ENCODE measurements at regions not wholly inside any gene's neighbourhood (a gene's known extent, or its start where the extent isn't known, plus 50 kb on each side); places are given as distances from the start of the nearest gene placed in this dataset.
A peak's percentile ranks its signal among the peaks of the same experiment; 100 is the strongest.

DNA sequence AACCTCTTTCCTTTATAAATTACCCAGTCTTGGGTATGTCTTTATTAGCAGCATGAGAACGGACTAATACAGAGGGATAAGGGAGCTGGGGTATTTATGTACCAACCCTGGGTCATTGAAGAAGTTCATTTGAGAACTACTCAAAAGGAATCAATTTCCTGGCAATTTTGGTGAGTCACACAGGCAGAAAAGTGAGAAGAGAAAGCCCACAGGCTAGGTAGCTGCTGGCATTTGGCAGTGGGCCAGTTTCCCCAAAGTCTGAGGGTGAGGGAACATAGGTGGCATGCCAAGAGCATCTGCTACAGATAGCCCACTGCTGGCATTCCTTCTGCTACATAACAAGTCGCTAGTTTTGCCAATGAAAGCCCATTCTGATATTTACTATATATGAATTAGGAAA is 411.2 kb downstream of the MID1IP1 start:
- Mint-ChIP-seq H3K36me3 (no peaks in the 10 kb centered on the region), H3K4me3 (no peak overlapping the region), H3K4me1 (no peaks in the 10 kb centered on the region), H3K27me3 (ENCODE audit: low read depth in 3 of 3) (peaks cover 2 to 11% (median 3%) of the 10 kb centered on the region in 3 donors), H3K9me3 (peaks cover 0 to 2% (median 0%) of the 10 kb centered on the region in 6 donors), H3K27ac (no peak overlapping the region)
- DNase-seq, result no peak

GRCh38 chrX:39214387-39215126 is 413.3 kb downstream of the MID1IP1 start:
- DNase-seq, result no peak
- Mint-ChIP-seq H3K4me3 (no peak overlapping the region), H3K36me3 (no peaks in the 10 kb centered on the region), H3K9me3 (peaks cover 0 to 2% (median 0%) of the 10 kb centered on the region in 6 donors), H3K27ac (no peak overlapping the region), H3K4me1 (no peaks in the 10 kb centered on the region), H3K27me3 (ENCODE audit: low read depth in 3 of 3) (peaks cover 2 to 11% (median 5%) of the 10 kb centered on the region in 3 donors)

GRCh38 chrX:39220952-39221351 is 419.7 kb downstream of the MID1IP1 start:
- Mint-ChIP-seq H3K9me3 (no peaks in the 10 kb centered on the region), H3K27ac (no peak overlapping the region), H3K4me3 (no peak overlapping the region), H3K4me1 (no peaks in the 10 kb centered on the region), H3K27me3 (ENCODE audit: low read depth in 3 of 3) (peaks cover 0 to 14% (median 11%) of the 10 kb centered on the region in 3 donors), H3K36me3 (no peaks in the 10 kb centered on the region)
- DNase-seq, result no peak

DNA sequence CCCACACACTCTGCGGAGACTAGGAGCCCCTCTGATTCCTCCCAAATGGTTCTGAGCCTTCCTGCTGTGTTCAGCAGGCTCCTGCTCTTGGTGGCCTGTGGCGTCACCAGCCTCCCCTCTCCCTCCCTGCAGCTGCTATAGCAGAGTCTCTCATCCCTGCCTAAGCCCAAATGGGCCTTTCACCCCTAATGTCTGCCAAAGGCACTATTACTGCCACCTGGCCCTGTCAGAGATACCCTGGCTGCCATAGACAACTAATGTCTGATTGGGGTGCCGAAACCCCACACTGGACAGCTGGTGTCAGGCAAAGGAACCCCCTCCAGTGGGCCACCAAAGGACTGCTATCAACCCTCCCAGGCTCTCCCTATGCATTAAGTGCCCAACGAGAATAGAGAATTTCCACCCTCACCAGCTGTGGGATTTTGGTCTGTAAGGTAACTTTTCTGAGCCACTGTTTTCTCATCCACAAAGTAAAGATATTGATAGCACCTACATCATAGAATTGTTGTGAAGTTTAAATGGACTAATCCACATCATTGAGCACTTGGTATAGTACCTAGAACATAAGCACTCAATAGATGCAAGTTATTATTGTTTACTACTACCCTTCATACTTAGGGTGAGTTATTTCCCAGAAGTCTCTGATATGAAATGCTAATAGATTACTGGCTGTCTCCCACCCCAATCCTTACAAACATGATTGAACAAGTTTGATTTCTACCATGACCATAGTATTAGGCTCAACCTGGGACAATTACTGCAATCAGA is 421.3 kb downstream of the MID1IP1 start:
- H3K36me3 Mint-ChIP-seq, result no peaks in the 10 kb centered on the region
- no peaks in the 10 kb centered on the region for H3K9me3 Mint-ChIP-seq
- peaks cover 0 to 11% (median 11%) of the 10 kb centered on the region in 3 donors for H3K27me3 Mint-ChIP-seq (ENCODE audit: low read depth in 3 of 3)
- H3K4me3 Mint-ChIP-seq, result no peak overlapping the region
- H3K4me1 Mint-ChIP-seq, result no peaks in the 10 kb centered on the region
- no peak for DNase-seq
- no peak overlapping the region for H3K27ac Mint-ChIP-seq

GRCh38 chrX:39226251-39226650 is 425.0 kb downstream of the MID1IP1 start:
- peaks cover 3 to 11% (median 6%) of the 10 kb centered on the region in 3 donors for H3K27me3 Mint-ChIP-seq (ENCODE audit: low read depth in 3 of 3)
- no peak for DNase-seq
- no peaks in the 10 kb centered on the region for H3K9me3 Mint-ChIP-seq
- no peak overlapping the region for H3K4me3 Mint-ChIP-seq
- no peak overlapping the region for H3K27ac Mint-ChIP-seq
- no peaks in the 10 kb centered on the region for H3K4me1 Mint-ChIP-seq
- no peaks in the 10 kb centered on the region for H3K36me3 Mint-ChIP-seq

GRCh38 chrX:39227371-39227770 is 426.1 kb downstream of the MID1IP1 start:
- H3K27me3 Mint-ChIP-seq (ENCODE audit: low read depth in 3 of 3), result peaks cover 4 to 6% (median 6%) of the 10 kb centered on the region in 3 donors
- H3K4me1 Mint-ChIP-seq, result no peaks in the 10 kb centered on the region
- no peaks in the 10 kb centered on the region for H3K9me3 Mint-ChIP-seq
- H3K27ac Mint-ChIP-seq, result no peak overlapping the region
- no peak for DNase-seq
- no peak overlapping the region for H3K4me3 Mint-ChIP-seq
- H3K36me3 Mint-ChIP-seq, result no peaks in the 10 kb centered on the region

DNA sequence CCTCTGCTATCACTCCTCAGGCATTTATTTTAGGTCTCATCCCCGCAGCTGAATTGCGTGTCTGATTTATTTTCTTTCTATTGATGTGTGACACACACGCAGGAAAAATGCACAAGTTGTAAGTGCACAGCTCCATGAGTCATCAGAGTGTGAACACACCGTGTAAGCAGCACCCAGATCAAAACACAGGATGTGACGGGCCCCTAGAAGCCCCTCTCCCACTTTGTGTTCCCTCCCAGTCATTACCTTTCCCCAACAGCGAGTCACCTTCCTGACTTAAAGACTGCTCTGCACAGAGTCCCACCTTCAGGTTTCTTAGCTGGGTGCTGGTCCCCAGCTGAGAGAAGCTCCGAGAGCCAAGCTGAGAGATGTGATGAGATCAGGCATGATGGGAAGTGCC is 436.7 kb downstream of the MID1IP1 start:
- DNase-seq, result no peak
- H3K36me3 Mint-ChIP-seq, result no peaks in the 10 kb centered on the region
- H3K9me3 Mint-ChIP-seq, result no peaks in the 10 kb centered on the region
- H3K27me3 Mint-ChIP-seq (ENCODE audit: low read depth in 3 of 3), result peaks cover 0 to 16% (median 3%) of the 10 kb centered on the region in 3 donors
- no peaks in the 10 kb centered on the region for H3K4me1 Mint-ChIP-seq
- no peak overlapping the region for H3K4me3 Mint-ChIP-seq
- H3K27ac Mint-ChIP-seq, result no peak overlapping the region

DNA sequence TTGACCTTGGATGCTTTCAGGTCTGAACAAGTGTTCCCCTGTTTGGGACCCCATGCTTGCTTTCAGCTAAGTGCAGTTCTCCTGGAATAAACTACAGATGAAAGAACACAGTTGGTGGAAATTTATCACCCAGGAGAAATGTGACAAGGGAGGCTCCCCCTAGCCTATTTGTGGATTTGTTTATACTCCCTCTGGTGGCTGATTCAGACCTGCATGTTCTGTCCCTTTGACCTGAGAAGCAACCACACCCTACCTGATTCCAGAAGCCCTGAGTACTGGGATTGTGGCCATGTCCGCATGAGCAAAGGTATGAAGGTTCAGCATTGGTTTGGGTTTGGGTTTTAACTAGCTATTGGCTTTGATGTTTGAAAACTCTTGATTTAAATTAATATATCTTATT is 440.9 kb downstream of the MID1IP1 start:
- peaks cover 1 to 12% (median 2%) of the 10 kb centered on the region in 3 donors for H3K27me3 Mint-ChIP-seq (ENCODE audit: low read depth in 3 of 3)
- no peak overlapping the region for H3K4me3 Mint-ChIP-seq
- no peaks in the 10 kb centered on the region for H3K9me3 Mint-ChIP-seq
- H3K36me3 Mint-ChIP-seq, result no peaks in the 10 kb centered on the region
- H3K4me1 Mint-ChIP-seq, result no peaks in the 10 kb centered on the region
- no peak overlapping the region for H3K27ac Mint-ChIP-seq
- DNase-seq, result peak in 1 of 3 donors; percentile 2

DNA sequence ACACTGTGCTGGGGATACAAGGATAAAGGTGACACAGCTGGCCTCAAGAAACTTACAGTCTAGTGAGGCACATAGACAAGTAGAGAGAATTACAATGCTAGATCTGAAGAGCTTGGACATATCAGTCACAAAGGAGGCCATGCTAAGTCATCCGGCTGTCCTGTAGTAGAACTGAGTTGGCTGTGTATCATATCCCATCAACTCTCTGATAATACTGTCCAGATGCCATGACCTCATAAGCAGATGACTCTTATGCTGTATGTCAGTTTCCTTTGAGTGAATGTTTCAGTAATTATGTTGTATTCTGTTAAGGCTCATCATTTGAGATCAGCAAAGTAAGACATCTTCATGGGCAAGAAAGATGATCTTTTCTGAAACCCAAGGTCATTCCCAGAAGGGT is 442.9 kb downstream of the MID1IP1 start:
- Mint-ChIP-seq H3K4me1 (no peaks in the 10 kb centered on the region), H3K36me3 (no peaks in the 10 kb centered on the region), H3K4me3 (no peak overlapping the region), H3K27me3 (ENCODE audit: low read depth in 3 of 3) (peaks cover 2 to 15% (median 3%) of the 10 kb centered on the region in 3 donors), H3K27ac (no peak overlapping the region), H3K9me3 (no peaks in the 10 kb centered on the region)
- no peak for DNase-seq

GRCh38 chrX:39245024-39245423 is 443.8 kb downstream of the MID1IP1 start:
- Mint-ChIP-seq H3K4me3 (no peak overlapping the region), H3K36me3 (no peaks in the 10 kb centered on the region), H3K4me1 (no peaks in the 10 kb centered on the region), H3K9me3 (no peaks in the 10 kb centered on the region), H3K27me3 (ENCODE audit: low read depth in 3 of 3) (peaks cover 2 to 15% (median 3%) of the 10 kb centered on the region in 3 donors), H3K27ac (no peak overlapping the region)
- no peak for DNase-seq

- H3K4me1 Mint-ChIP-seq, result no peaks in the 10 kb centered on the region
- peaks cover 0 to 2% (median 0%) of the 10 kb centered on the region in 6 donors for H3K9me3 Mint-ChIP-seq
- no peak overlapping the region for H3K4me3 Mint-ChIP-seq
- H3K27ac Mint-ChIP-seq, result no peak overlapping the region
- H3K36me3 Mint-ChIP-seq, result no peaks in the 10 kb centered on the region
- DNase-seq, result no peak
- H3K27me3 Mint-ChIP-seq (ENCODE audit: low read depth in 3 of 3), result peaks cover 0 to 12% (median 3%) of the 10 kb centered on the region in 3 donors
These were observed 446.3 kb downstream of the MID1IP1 start for GRCh38 chrX:39247536-39247935.

GRCh38 chrX:39248330-39248729 is 447.1 kb downstream of the MID1IP1 start:
- DNase-seq, result no peak
- no peaks in the 10 kb centered on the region for H3K36me3 Mint-ChIP-seq
- no peak overlapping the region for H3K27ac Mint-ChIP-seq
- peaks cover 0 to 12% (median 3%) of the 10 kb centered on the region in 3 donors for H3K27me3 Mint-ChIP-seq (ENCODE audit: low read depth in 3 of 3)
- H3K9me3 Mint-ChIP-seq, result peaks cover 0 to 2% (median 0%) of the 10 kb centered on the region in 6 donors
- no peak overlapping the region for H3K4me3 Mint-ChIP-seq
- H3K4me1 Mint-ChIP-seq, result no peaks in the 10 kb centered on the region

DNA sequence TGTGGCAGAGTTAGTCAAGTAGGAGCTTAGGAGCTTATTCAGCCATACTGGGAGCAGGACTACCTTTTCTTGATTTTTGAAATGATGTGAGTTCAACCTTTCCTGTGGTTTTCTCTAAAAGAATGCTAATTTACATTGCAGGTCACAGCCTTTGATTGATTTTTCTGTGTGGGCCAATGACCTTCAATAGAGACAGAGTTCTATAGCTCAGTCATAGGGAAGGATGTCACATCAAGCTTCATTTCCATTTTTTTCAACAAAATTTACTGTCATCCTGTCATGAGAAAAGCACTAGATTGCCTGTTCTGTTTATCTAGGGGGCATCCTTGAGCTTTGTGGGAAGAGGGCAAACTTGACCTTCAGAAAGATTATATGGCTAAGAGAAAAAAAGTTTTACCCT is 448.7 kb downstream of the MID1IP1 start:
- H3K27ac Mint-ChIP-seq, result no peak overlapping the region
- H3K4me1 Mint-ChIP-seq, result no peaks in the 10 kb centered on the region
- H3K4me3 Mint-ChIP-seq, result no peak overlapping the region
- peaks cover 0 to 8% (median 2%) of the 10 kb centered on the region in 3 donors for H3K27me3 Mint-ChIP-seq (ENCODE audit: low read depth in 3 of 3)
- DNase-seq, result no peak
- peaks cover 0 to 2% (median 0%) of the 10 kb centered on the region in 6 donors for H3K9me3 Mint-ChIP-seq
- H3K36me3 Mint-ChIP-seq, result no peaks in the 10 kb centered on the region

DNA sequence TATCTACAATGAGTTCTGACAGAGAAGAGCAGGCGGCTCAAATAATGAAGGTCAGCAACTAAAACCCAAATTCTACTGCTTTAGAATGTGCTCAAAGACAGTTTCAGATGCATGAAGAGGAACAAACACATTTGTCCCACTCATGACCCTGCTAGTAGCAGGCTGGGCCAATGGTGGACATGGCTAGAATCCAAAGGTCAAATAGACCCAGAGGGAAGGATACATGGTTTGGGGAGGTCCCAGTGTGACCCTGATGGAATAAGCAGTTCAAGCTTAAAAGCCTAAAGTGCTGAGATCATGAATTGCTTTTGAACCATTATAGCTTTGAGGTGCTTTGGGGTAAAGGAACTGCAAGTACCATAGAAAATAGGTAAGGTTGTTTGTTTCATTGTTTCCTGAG is 450.7 kb downstream of the MID1IP1 start:
- peaks cover 0 to 8% (median 2%) of the 10 kb centered on the region in 3 donors for H3K27me3 Mint-ChIP-seq (ENCODE audit: low read depth in 3 of 3)
- H3K27ac Mint-ChIP-seq, result no peak overlapping the region
- no peak for DNase-seq
- H3K4me3 Mint-ChIP-seq, result no peak overlapping the region
- H3K4me1 Mint-ChIP-seq, result no peaks in the 10 kb centered on the region
- H3K9me3 Mint-ChIP-seq, result peaks cover 0 to 4% (median 0%) of the 10 kb centered on the region in 6 donors
- no peaks in the 10 kb centered on the region for H3K36me3 Mint-ChIP-seq

Measured in immature natural killer cell (primary cell).